ENCODE measurements at regions not wholly inside any gene's neighbourhood (a gene's known extent, or its start where the extent isn't known, plus 50 kb on each side); places are given as distances from the start of the nearest gene placed in this dataset.

GRCh38 chr2:19300961-19301360 lies 57.5 kb downstream of the OSR1 start:
- Histone ChIP-seq H3K4me1 (ENCODE audit: control insufficient read depth, low read depth, low read length) (no peaks in the 10 kb centered on the region), H3K9me3 (ENCODE audit: control insufficient read depth, low read depth, low read length) (no peaks in the 10 kb centered on the region), H3K4me3 (ENCODE audit: low read length) (no peak overlapping the region), H3K27ac (ENCODE audit: low read length) (no peak overlapping the region), H3K9ac (ENCODE audit: low read length) (no peak overlapping the region), H3K36me3 (ENCODE audit: control insufficient read depth, low read depth, low read length) (no peaks in the 10 kb centered on the region), H3K27me3 (ENCODE audit: control insufficient read depth, insufficient read depth, low read length) (no peaks in the 10 kb centered on the region)

GRCh38 chr2:19299522-19299921 lies 58.9 kb downstream of the OSR1 start:
- no peak overlapping the region for H3K9ac ChIP-seq (ENCODE audit: low read length)
- no peaks in the 10 kb centered on the region for H3K27me3 ChIP-seq (ENCODE audit: control insufficient read depth, insufficient read depth, low read length)
- no peaks in the 10 kb centered on the region for H3K4me1 ChIP-seq (ENCODE audit: control insufficient read depth, low read depth, low read length)
- H3K36me3 ChIP-seq (ENCODE audit: control insufficient read depth, low read depth, low read length): no peaks in the 10 kb centered on the region
- no peak overlapping the region for H3K4me3 ChIP-seq (ENCODE audit: low read length)
- H3K27ac ChIP-seq (ENCODE audit: low read length): no peak overlapping the region
- H3K9me3 ChIP-seq (ENCODE audit: control insufficient read depth, low read depth, low read length): no peaks in the 10 kb centered on the region

GRCh38 chr2:19299032-19299431 lies 59.4 kb downstream of the OSR1 start:
- Histone ChIP-seq H3K9me3 (ENCODE audit: control insufficient read depth, low read depth, low read length) (no peaks in the 10 kb centered on the region), H3K36me3 (ENCODE audit: control insufficient read depth, low read depth, low read length) (no peaks in the 10 kb centered on the region), H3K9ac (ENCODE audit: low read length) (no peak overlapping the region), H3K4me3 (ENCODE audit: low read length) (no peak overlapping the region), H3K27ac (ENCODE audit: low read length) (no peak overlapping the region), H3K4me1 (ENCODE audit: control insufficient read depth, low read depth, low read length) (no peaks in the 10 kb centered on the region), H3K27me3 (ENCODE audit: control insufficient read depth, insufficient read depth, low read length) (no peaks in the 10 kb centered on the region)

GRCh38 chr2:19297716-19298115 lies 60.7 kb downstream of the OSR1 start:
- no peaks in the 10 kb centered on the region for H3K4me1 ChIP-seq (ENCODE audit: control insufficient read depth, low read depth, low read length)
- no peaks in the 10 kb centered on the region for H3K27me3 ChIP-seq (ENCODE audit: control insufficient read depth, insufficient read depth, low read length)
- H3K9ac ChIP-seq (ENCODE audit: low read length): no peak overlapping the region
- no peak overlapping the region for H3K27ac ChIP-seq (ENCODE audit: low read length)
- no peak overlapping the region for H3K4me3 ChIP-seq (ENCODE audit: low read length)
- H3K9me3 ChIP-seq (ENCODE audit: control insufficient read depth, low read depth, low read length): no peaks in the 10 kb centered on the region
- H3K36me3 ChIP-seq (ENCODE audit: control insufficient read depth, low read depth, low read length): no peaks in the 10 kb centered on the region

GRCh38 chr2:19295998-19296502 lies 62.4 kb downstream of the OSR1 start:
- Histone ChIP-seq H3K9me3 (ENCODE audit: control insufficient read depth, low read depth, low read length) (no peaks in the 10 kb centered on the region), H3K4me1 (ENCODE audit: control insufficient read depth, low read depth, low read length) (no peaks in the 10 kb centered on the region)

GRCh38 chr2:19292007-19292406 lies 66.4 kb downstream of the OSR1 start:
- no peak overlapping the region for H3K27ac ChIP-seq (ENCODE audit: low read length)
- H3K36me3 ChIP-seq (ENCODE audit: control insufficient read depth, low read depth, low read length): no peaks in the 10 kb centered on the region
- no peak overlapping the region for H3K4me3 ChIP-seq (ENCODE audit: low read length)
- no peaks in the 10 kb centered on the region for H3K4me1 ChIP-seq (ENCODE audit: control insufficient read depth, low read depth, low read length)
- H3K27me3 ChIP-seq (ENCODE audit: control insufficient read depth, insufficient read depth, low read length): no peaks in the 10 kb centered on the region
- H3K9me3 ChIP-seq (ENCODE audit: control insufficient read depth, low read depth, low read length): no peaks in the 10 kb centered on the region
- H3K9ac ChIP-seq (ENCODE audit: low read length): no peak overlapping the region

More at GRCh38 chr2:19295998-19296502, 62.4 kb downstream of the OSR1 start:
- Histone ChIP-seq H3K36me3 (ENCODE audit: control insufficient read depth, low read depth, low read length) (no peaks in the 10 kb centered on the region), H3K27ac (ENCODE audit: low read length) (no peak overlapping the region), H3K4me3 (ENCODE audit: low read length) (no peak overlapping the region), H3K27me3 (ENCODE audit: control insufficient read depth, insufficient read depth, low read length) (no peaks in the 10 kb centered on the region), H3K9ac (ENCODE audit: low read length) (no peak overlapping the region)

- H3K27ac ChIP-seq (ENCODE audit: low read length): no peak overlapping the region
- H3K9me3 ChIP-seq (ENCODE audit: control insufficient read depth, low read depth, low read length): no peaks in the 10 kb centered on the region
- no peak overlapping the region for H3K4me3 ChIP-seq (ENCODE audit: low read length)
- H3K9ac ChIP-seq (ENCODE audit: low read length): no peak overlapping the region
- H3K27me3 ChIP-seq (ENCODE audit: control insufficient read depth, insufficient read depth, low read length): no peaks in the 10 kb centered on the region
- H3K36me3 ChIP-seq (ENCODE audit: control insufficient read depth, low read depth, low read length): no peaks in the 10 kb centered on the region
- no peaks in the 10 kb centered on the region for H3K4me1 ChIP-seq (ENCODE audit: control insufficient read depth, low read depth, low read length)
Measured at GRCh38 chr2:19288291-19288690, 70.1 kb downstream of the OSR1 start.

- Histone ChIP-seq H3K27me3 (ENCODE audit: control insufficient read depth, insufficient read depth, low read length) (no peaks in the 10 kb centered on the region), H3K4me3 (ENCODE audit: low read length) (no peak overlapping the region), H3K9me3 (ENCODE audit: control insufficient read depth, low read depth, low read length) (no peaks in the 10 kb centered on the region), H3K9ac (ENCODE audit: low read length) (no peak overlapping the region), H3K36me3 (ENCODE audit: control insufficient read depth, low read depth, low read length) (no peaks in the 10 kb centered on the region), H3K27ac (ENCODE audit: low read length) (no peak overlapping the region), H3K4me1 (ENCODE audit: control insufficient read depth, low read depth, low read length) (no peaks in the 10 kb centered on the region)
Measured at GRCh38 chr2:19287324-19287723, 71.1 kb downstream of the OSR1 start.

GRCh38 chr2:19282305-19282704 lies 76.1 kb downstream of the OSR1 start:
- H3K27me3 ChIP-seq (ENCODE audit: control insufficient read depth, insufficient read depth, low read length): no peaks in the 10 kb centered on the region
- H3K4me3 ChIP-seq (ENCODE audit: low read length): no peak overlapping the region
- H3K4me1 ChIP-seq (ENCODE audit: control insufficient read depth, low read depth, low read length): no peaks in the 10 kb centered on the region
- no peak overlapping the region for H3K27ac ChIP-seq (ENCODE audit: low read length)
- H3K9me3 ChIP-seq (ENCODE audit: control insufficient read depth, low read depth, low read length): no peaks in the 10 kb centered on the region
- H3K36me3 ChIP-seq (ENCODE audit: control insufficient read depth, low read depth, low read length): no peaks in the 10 kb centered on the region
- no peak overlapping the region for H3K9ac ChIP-seq (ENCODE audit: low read length)

- Histone ChIP-seq H3K4me3 (ENCODE audit: low read length) (no peak overlapping the region), H3K9me3 (ENCODE audit: control insufficient read depth, low read depth, low read length) (no peaks in the 10 kb centered on the region), H3K9ac (ENCODE audit: low read length) (no peak overlapping the region), H3K4me1 (ENCODE audit: control insufficient read depth, low read depth, low read length) (no peaks in the 10 kb centered on the region), H3K27me3 (ENCODE audit: control insufficient read depth, insufficient read depth, low read length) (no peaks in the 10 kb centered on the region), H3K36me3 (ENCODE audit: control insufficient read depth, low read depth, low read length) (no peaks in the 10 kb centered on the region), H3K27ac (ENCODE audit: low read length) (no peak overlapping the region)
Measured at GRCh38 chr2:19274439-19274838, 84.0 kb downstream of the OSR1 start.

GRCh38 chr2:19272941-19273470 lies 85.4 kb downstream of the OSR1 start:
- Histone ChIP-seq H3K4me3 (ENCODE audit: low read length) (no peak overlapping the region), H3K9ac (ENCODE audit: low read length) (no peak overlapping the region), H3K4me1 (ENCODE audit: control insufficient read depth, low read depth, low read length) (no peaks in the 10 kb centered on the region), H3K36me3 (ENCODE audit: control insufficient read depth, low read depth, low read length) (no peaks in the 10 kb centered on the region), H3K27ac (ENCODE audit: low read length) (no peak overlapping the region), H3K9me3 (ENCODE audit: control insufficient read depth, low read depth, low read length) (no peaks in the 10 kb centered on the region), H3K27me3 (ENCODE audit: control insufficient read depth, insufficient read depth, low read length) (no peaks in the 10 kb centered on the region)

GRCh38 chr2:19272039-19272438 lies 86.4 kb downstream of the OSR1 start:
- no peaks in the 10 kb centered on the region for H3K36me3 ChIP-seq (ENCODE audit: control insufficient read depth, low read depth, low read length)
- H3K4me1 ChIP-seq (ENCODE audit: control insufficient read depth, low read depth, low read length): no peaks in the 10 kb centered on the region
- H3K27ac ChIP-seq (ENCODE audit: low read length): no peak overlapping the region
- H3K9me3 ChIP-seq (ENCODE audit: control insufficient read depth, low read depth, low read length): no peaks in the 10 kb centered on the region
- H3K27me3 ChIP-seq (ENCODE audit: control insufficient read depth, insufficient read depth, low read length): no peaks in the 10 kb centered on the region
- H3K9ac ChIP-seq (ENCODE audit: low read length): no peak overlapping the region
- no peak overlapping the region for H3K4me3 ChIP-seq (ENCODE audit: low read length)
